A549 (cell line): ENCODE measurements at regions not wholly inside any gene's neighbourhood (a gene's known extent, or its start where the extent isn't known, plus 50 kb on each side); places are given as distances from the start of the nearest gene placed in this dataset.

Experiments
- ATAC-seq, 2 experiments: fragments of 200-7000 bp in 1 of 2; fragments of >200 bp in 1 of 2; cut with Nextera tagmentation in 1 of 2; cut with Tn5 transposase in 1 of 2; 3 replicates each; pipeline versions ENCODE4 v1.8.0 to v1.9.1; 2018 to 2020; ENCODE audit warnings: mild to moderate bottlenecking in 1 of 2, moderate library complexity in 1 of 2
- CTCF ChIA-PET: fragments of 300-600 bp; sonication (Branson Sonifier 250); formaldehyde crosslinking; extraction: SDS; loops from one replicate; lab custom pipeline; 2021; ENCODE audit warnings: antibody characterized with exemption, inconsistent platforms; lab: Yijun Ruan, JAX
- POLR2A ChIA-PET: fragments of 350-600 bp; formaldehyde crosslinking; extraction: SDS; loops from one replicate; lab custom pipeline; 2021; ENCODE audit warnings: antibody characterized with exemption, inconsistent platforms; lab: Yijun Ruan, JAX
- DNase-seq, 2 experiments: peaks; one replicate each; pipeline versions ENCODE4 v3.0.0 to v3.0.0-alpha.2; 2011 to 2016; ENCODE audit warnings: low read depth in 1 of 2, low spot score in 1 of 2
- FAIRE-seq: peaks from 2 replicates; lab custom pipeline; 2011; peaks lifted over from hg19 to GRCh38; lab: Jason Lieb, UNC
- H3K27ac ChIP-seq, 2 experiments: fragments of >200 bp; sonication (Bioruptor Twin); formaldehyde crosslinking; 3 replicates each; pipeline ENCODE4 v1.5.1; 2016 to 2017
- H3K4me1 ChIP-seq: fragments of >200 bp; sonication (Bioruptor Twin); formaldehyde crosslinking; 3 replicates; pipeline ENCODE4 v1.6.1; 2016
- H3K4me2 ChIP-seq: fragments of >200 bp; sonication (Bioruptor Twin); formaldehyde crosslinking; 3 replicates; pipeline ENCODE4 v1.6.1; 2016
- H3K4me3 ChIP-seq: fragments of >200 bp; sonication (Bioruptor Twin); formaldehyde crosslinking; 3 replicates; pipeline ENCODE4 v1.5.1; 2016
- H3K9me3 ChIP-seq: fragments of >200 bp; sonication (Bioruptor Twin); formaldehyde crosslinking; 3 replicates; pipeline ENCODE4 v1.6.1; 2016
- BHLHE40 ChIP-seq: IDR thresholded peaks from 2 replicates; pipeline ENCODE4 v1.6.1; 2012; ENCODE audit warnings: low read depth, low read length, inconsistent platforms
- CEBPB ChIP-seq, 2 experiments: fragments of >200 bp in 1 of 2; sonication (Bioruptor Twin) in 1 of 2; formaldehyde crosslinking in 1 of 2; IDR thresholded peaks; 2 replicates each; pipeline ENCODE4 v1.6.1; 2012 to 2016
- CHD4 ChIP-seq: fragments of 200-600 bp; sonication (generic); IDR thresholded peaks from 2 replicates; pipeline ENCODE4 v1.6.1; 2016; ENCODE audit warnings: antibody characterized with exemption, mild to moderate bottlenecking, borderline replicate concordance
- ELK1 ChIP-seq: fragments of 150-350 bp; IDR thresholded peaks from 2 replicates; pipeline ENCODE4 v1.6.1; 2014; ENCODE audit warnings: low read depth, mild to moderate bottlenecking, low read length
- ESRRA ChIP-seq: fragments of 150-350 bp; IDR thresholded peaks from 2 replicates; pipeline ENCODE4 v1.6.1; 2014; ENCODE audit warnings: mild to moderate bottlenecking, low read length, borderline replicate concordance
- FOSL2 ChIP-seq, 2 experiments: fragments of 450-650 bp in 1 of 2; fragments of >200 bp in 1 of 2; sonication (Bioruptor Twin) in 1 of 2; formaldehyde crosslinking; IDR thresholded peaks; 2 replicates each; pipeline versions ENCODE4 v1.5.0 to v1.6.1; 2016 to 2020; ENCODE audit warnings: mild to moderate bottlenecking in 1 of 2, moderate library complexity in 1 of 2
- HES2 ChIP-seq: fragments of >200 bp; sonication (Bioruptor Twin); formaldehyde crosslinking; IDR thresholded peaks from 2 replicates; pipeline ENCODE4 v1.6.1; 2016
- HMGXB4 ChIP-seq: fragments of 250-450 bp; sonication (Bioruptor Pico); IDR thresholded peaks from 2 replicates; pipeline ENCODE4 v1.5.0; 2021; ENCODE audit warnings: mild to moderate bottlenecking, moderate library complexity, borderline replicate concordance
- HOXB5 ChIP-seq: fragments of 250-450 bp; sonication (Bioruptor Pico); IDR thresholded peaks from 2 replicates; pipeline ENCODE4 v1.5.0; 2020; ENCODE audit warnings: mild to moderate bottlenecking, moderate library complexity
- JUN ChIP-seq, 2 experiments: fragments of >200 bp; sonication (Bioruptor Twin); formaldehyde crosslinking; IDR thresholded peaks; 2 replicates in 1 of 2; 3 replicates in 1 of 2; pipeline ENCODE4 v1.6.1; 2016 to 2017
- JUNB ChIP-seq: fragments of >200 bp; sonication (Bioruptor Twin); formaldehyde crosslinking; IDR thresholded peaks from 2 replicates; pipeline ENCODE4 v1.6.1; 2016
- KDM1A ChIP-seq: fragments of 200-600 bp; sonication (generic); IDR thresholded peaks from 2 replicates; pipeline ENCODE4 v1.6.1; 2016; ENCODE audit warnings: low read depth, mild to moderate bottlenecking
- KDM5A ChIP-seq: fragments of 200-600 bp; sonication (generic); IDR thresholded peaks from 2 replicates; pipeline ENCODE4 v1.6.1; 2016; ENCODE audit warnings: antibody characterized with exemption, mild to moderate bottlenecking
- MAFK ChIP-seq: fragments of 450-650 bp; IDR thresholded peaks from 2 replicates; pipeline ENCODE4 v1.6.1; 2014; ENCODE audit not compliant: partially characterized antibody
- MAX ChIP-seq: IDR thresholded peaks from 2 replicates; pipeline ENCODE4 v1.6.1; 2012
- MYC ChIP-seq: IDR thresholded peaks from 2 replicates; pipeline ENCODE4 v1.6.1; 2012; ENCODE audit warnings: mild to moderate bottlenecking, inconsistent platforms, low read length, improper control_type of control experiment, borderline replicate concordance
- NPAS2 ChIP-seq: fragments of 250-450 bp; sonication (Bioruptor Pico); IDR thresholded peaks from 2 replicates; pipeline ENCODE4 v1.8.0; 2022; ENCODE audit warnings: mild to moderate bottlenecking, moderate library complexity, borderline replicate concordance
- NR3C1 ChIP-seq: fragments of >200 bp; sonication (Bioruptor Twin); formaldehyde crosslinking; IDR thresholded peaks from 3 replicates; pipeline ENCODE4 v1.6.1; 2017
- PHF8 ChIP-seq: fragments of 200-600 bp; sonication (generic); IDR thresholded peaks from 2 replicates; pipeline ENCODE4 v1.6.1; 2016; ENCODE audit warnings: low read depth, mild to moderate bottlenecking, antibody characterized with exemption, moderate library complexity, borderline replicate concordance
- POLR2A ChIP-seq: IDR thresholded peaks from 2 replicates; pipeline ENCODE4 v1.6.1; 2012; ENCODE audit warnings: mild to moderate bottlenecking, low read length
- POLR2AphosphoS2 ChIP-seq: conservative IDR thresholded peaks from 2 replicates; pipeline ENCODE4 v1.6.1; 2012; ENCODE audit warnings: low read length, improper control_type of control experiment, inconsistent platforms
- RCOR1 ChIP-seq: fragments of 150-350 bp; IDR thresholded peaks from 2 replicates; pipeline ENCODE4 v1.6.1; 2014; ENCODE audit warnings: antibody characterized with exemption, low read length, low read depth
- REST ChIP-seq: fragments of 200-600 bp; sonication (generic); IDR thresholded peaks from 2 replicates; pipeline ENCODE4 v1.6.1; 2016; ENCODE audit warnings: antibody characterized with exemption, mild to moderate bottlenecking, moderate library complexity
- RNF2 ChIP-seq: fragments of 200-600 bp; sonication (generic); IDR thresholded peaks from 2 replicates; pipeline ENCODE4 v1.6.1; 2016; ENCODE audit warnings: low read depth, mild to moderate bottlenecking, antibody characterized with exemption, moderate library complexity, borderline replicate concordance
- SMC3 ChIP-seq: fragments of >200 bp; sonication (Bioruptor Twin); formaldehyde crosslinking; IDR thresholded peaks from 3 replicates; pipeline ENCODE4 v1.6.1; 2018; ENCODE audit warnings: inconsistent platforms
- ZC3H11A ChIP-seq: fragments of 450-650 bp; IDR thresholded peaks from 2 replicates; pipeline ENCODE4 v1.6.1; 2014; ENCODE audit warnings: antibody characterized with exemption, mild to moderate bottlenecking
- ZFP36 ChIP-seq: fragments of 450-650 bp; IDR thresholded peaks from 2 replicates; pipeline ENCODE4 v1.6.1; 2014; ENCODE audit warnings: borderline replicate concordance; ENCODE audit not compliant: partially characterized antibody
- ZSCAN20 ChIP-seq: fragments of 250-450 bp; sonication (Bioruptor Pico); IDR thresholded peaks from 2 replicates; pipeline ENCODE4 v1.8.0; 2022; ENCODE audit warnings: mild to moderate bottlenecking, moderate library complexity
- WGBS: methylation state at CpG from one replicate; pipeline ENCODE4 v1.1.6; 2017; ENCODE audit errors: missing lambda C conversion rate; 5-methylcytosine and 5-hydroxymethylcytosine counted together

GRCh38 chr6:1544000-1544399 is 65.7 kb upstream of the FOXC1 start:
- TF ChIP-seq POLR2AphosphoS2 = no peak
- no peak for TF ChIP-seq NPAS2
- no peak for TF ChIP-seq RCOR1
- no peak for TF ChIP-seq ZSCAN20
- no peak for TF ChIP-seq JUNB
- no peak for TF ChIP-seq ZC3H11A
- TF ChIP-seq FOSL2 (IDR thresholded peaks at IDR 0.05) = no peak
- TF ChIP-seq FOSL2 (CRISPR knock-in tag; IDR thresholded peaks at IDR 0.05) = no peak
- no peak for TF ChIP-seq SMC3
- no peak for TF ChIP-seq CEBPB (IDR thresholded peaks at IDR 0.05)
- WGBS = 75% methylated on average over 3 of the region's 3 CpGs
- POLR2A ChIA-PET = no interaction called here

GRCh38 chr6:1544603-1545002 is 65.1 kb upstream of the FOXC1 start:
- POLR2A ChIA-PET = no interaction called here
- ATAC-seq = no peak
- Histone ChIP-seq H3K9me3 (no peaks in the 10 kb centered on the region), H3K4me2 (no peak overlapping the region)
- TF ChIP-seq JUN (IDR thresholded peaks at IDR 0.05) (no peak), NR3C1 (no peak), MYC (no peak), CHD4 (no peak), MAX (no peak), HMGXB4 (CRISPR knock-in tag) (no peak), REST (no peak), RNF2 (no peak), KDM1A (no peak), ELK1 (no peak), ESRRA (no peak), POLR2A (no peak), BHLHE40 (no peak), MAFK (no peak), KDM5A (no peak), RCOR1 (no peak), HOXB5 (no peak), ZFP36 (no peak), PHF8 (no peak), HES2 (no peak)
- TF ChIP-seq, all 56 proteins: peak for 0
- WGBS = 85% methylated on average over 1 of the region's 2 CpGs
- Histone ChIP-seq H3K4me3 (no peak overlapping the region), H3K4me1 (no peaks in the 10 kb centered on the region), H3K27ac (no peak overlapping the region)
- no peak for FAIRE-seq
- CTCF ChIA-PET = interaction anchor here (0.8 to 1.5 kb wide), 4 partner anchors 10 to 1206 kb away, joined by 3 to 4 read pairs (median 3); partner anchors contain the start of gene MYLK4
- DNase-seq = no peak

More at GRCh38 chr6:1544000-1544399, 65.7 kb upstream of the FOXC1 start:
- H3K4me1 ChIP-seq = no peaks in the 10 kb centered on the region
- H3K27ac ChIP-seq = no peak overlapping the region
- no peak overlapping the region for H3K4me2 ChIP-seq
- no peak for ATAC-seq
- no peaks in the 10 kb centered on the region for H3K9me3 ChIP-seq
- no peak overlapping the region for H3K4me3 ChIP-seq
- no peak for FAIRE-seq
- no peak for DNase-seq
- CTCF ChIA-PET = interaction anchor here (0.8 to 1.7 kb wide), 4 partner anchors 8 to 1206 kb away, joined by 3 to 4 read pairs (median 3); partner anchors contain the start of gene MYLK4
